GM23338 (cell line): ENCODE measurements at regions not wholly inside any gene's neighbourhood (a gene's known extent, or its start where the extent isn't known, plus 50 kb on each side); places are given as distances from the start of the nearest gene placed in this dataset.

ENCODE experiments used
- ATAC-seq: fragments of 200-7000 bp; cut with Tn5 transposase; 3 replicates; pipeline ENCODE4 v1.9.1; 2020
- DNase-seq: peaks from one replicate; pipeline ENCODE4 v3.0.0-alpha.2; 2015; ENCODE audit warnings: low spot score
- H2AFZ ChIP-seq: fragments of 200-600 bp; sonication (generic); 2 replicates; pipeline ENCODE4 v1.8.0; 2016; ENCODE audit warnings: antibody characterized with exemption, mild to moderate bottlenecking, moderate library complexity
- H3F3A ChIP-seq: fragments of 200-600 bp; sonication (generic); replicated peaks from 2 replicates; pipeline ENCODE4 v1.8.0; 2017; ENCODE audit warnings: antibody characterized with exemption, mixed run types, low read depth
- H3K27ac ChIP-seq: fragments of 200-600 bp; sonication (generic); 2 replicates; pipeline ENCODE4 v1.6.1; 2016; ENCODE audit warnings: low read depth
- H3K27me3 ChIP-seq: fragments of 200-600 bp; sonication (generic); 2 replicates; pipeline ENCODE4 v1.8.0; 2016; ENCODE audit warnings: mild to moderate bottlenecking, mixed run types, moderate library complexity; ENCODE audit not compliant: insufficient read depth
- H3K36me3 ChIP-seq: fragments of 200-600 bp; sonication (generic); 2 replicates; pipeline ENCODE4 v1.8.0; 2016; ENCODE audit warnings: mild to moderate bottlenecking; ENCODE audit not compliant: insufficient read depth
- H3K4me1 ChIP-seq: fragments of 200-600 bp; sonication (generic); 2 replicates; pipeline ENCODE4 v1.8.0; 2016; ENCODE audit warnings: mild to moderate bottlenecking, moderate library complexity; ENCODE audit not compliant: insufficient read depth
- H3K4me2 ChIP-seq: fragments of 200-600 bp; sonication (generic); 2 replicates; pipeline ENCODE4 v1.7.1; 2017; ENCODE audit warnings: mixed run types
- H3K4me3 ChIP-seq: fragments of 200-600 bp; sonication (generic); 2 replicates; pipeline ENCODE4 v1.6.1; 2016; ENCODE audit warnings: mixed run types
- H3K79me2 ChIP-seq: fragments of 200-600 bp; sonication (generic); replicated peaks from 2 replicates; pipeline ENCODE4 v1.8.0; 2017; ENCODE audit warnings: mild to moderate bottlenecking; ENCODE audit not compliant: insufficient read depth
- H3K9me2 ChIP-seq: fragments of 200-600 bp; sonication (generic); 2 replicates; pipeline ENCODE4 v1.8.0; 2017; ENCODE audit not compliant: insufficient read depth
- H4K20me1 ChIP-seq: fragments of 200-600 bp; sonication (generic); replicated peaks from 2 replicates; pipeline ENCODE4 v1.8.0; 2017; ENCODE audit warnings: mild to moderate bottlenecking; ENCODE audit not compliant: insufficient read depth
- H3K27ac Mint-ChIP-seq: 2 replicates; pipeline ENCODE4 v1.8.0; 2020; ENCODE audit warnings: inconsistent platforms, mild to moderate bottlenecking, moderate library complexity, mixed read lengths
- H3K27me3 Mint-ChIP-seq: 3 replicates; pipeline ENCODE4 v1.8.0; 2022; ENCODE audit warnings: low read depth, mild to moderate bottlenecking, moderate library complexity, mixed read lengths, inconsistent platforms; ENCODE audit not compliant: insufficient read depth, poor library complexity
- H3K36me3 Mint-ChIP-seq: 3 replicates; pipeline ENCODE4 v1.8.0; 2021; ENCODE audit warnings: low read depth, mild to moderate bottlenecking, inconsistent platforms, moderate library complexity, mixed read lengths
- H3K4me1 Mint-ChIP-seq: 3 replicates; pipeline ENCODE4 v1.8.0; 2020; ENCODE audit warnings: mild to moderate bottlenecking, inconsistent platforms, mixed read lengths
- H3K4me3 Mint-ChIP-seq: 3 replicates; pipeline ENCODE4 v1.8.0; 2021; ENCODE audit warnings: moderate library complexity, mild to moderate bottlenecking, inconsistent platforms, mixed read lengths
- H3K9me3 Mint-ChIP-seq: 3 replicates; pipeline ENCODE4 v1.8.0; 2020; ENCODE audit warnings: moderate library complexity, mild to moderate bottlenecking, inconsistent platforms, mixed read lengths
- ETS1 ChIP-seq: IDR thresholded peaks from 2 replicates; pipeline ENCODE4 v1.6.1; 2016; ENCODE audit warnings: antibody characterized with exemption
- NANOG ChIP-seq: IDR thresholded peaks from 2 replicates; pipeline ENCODE4 v1.6.1; 2016; ENCODE audit warnings: antibody characterized with exemption, borderline replicate concordance
- POLR2AphosphoS5 ChIP-seq: IDR thresholded peaks from 2 replicates; pipeline ENCODE4 v1.6.1; 2016; ENCODE audit warnings: antibody characterized with exemption, low read depth
- ZNF462 ChIP-seq: fragments of 250-450 bp; sonication (Bioruptor Pico); IDR thresholded peaks from 2 replicates; pipeline ENCODE4 v1.5.0; 2020; ENCODE audit warnings: mild to moderate bottlenecking, moderate library complexity
- TF ChIP-seq, protein P1 (sequence below), 2 experiments: fragments of 200-600 bp in 1 of 2; sonication (generic) in 1 of 2; conservative IDR thresholded peaks; 2 replicates each; pipeline versions ENCODE4 v1.5.1 to v1.6.1; 2016 to 2017; ENCODE audit warnings: antibody characterized with exemption in 2 of 2, low read depth in 2 of 2, mild to moderate bottlenecking in 2 of 2, moderate library complexity in 1 of 2

GRCh38 chr15:69956417-69956816 is 141.3 kb downstream of the TLE3 start (continued):
- TF ChIP-seq ZNF462 (CRISPR knock-in tag) = no peak
- TF ChIP-seq NANOG = no peak
- TF ChIP-seq ETS1 = no peak

DNA sequence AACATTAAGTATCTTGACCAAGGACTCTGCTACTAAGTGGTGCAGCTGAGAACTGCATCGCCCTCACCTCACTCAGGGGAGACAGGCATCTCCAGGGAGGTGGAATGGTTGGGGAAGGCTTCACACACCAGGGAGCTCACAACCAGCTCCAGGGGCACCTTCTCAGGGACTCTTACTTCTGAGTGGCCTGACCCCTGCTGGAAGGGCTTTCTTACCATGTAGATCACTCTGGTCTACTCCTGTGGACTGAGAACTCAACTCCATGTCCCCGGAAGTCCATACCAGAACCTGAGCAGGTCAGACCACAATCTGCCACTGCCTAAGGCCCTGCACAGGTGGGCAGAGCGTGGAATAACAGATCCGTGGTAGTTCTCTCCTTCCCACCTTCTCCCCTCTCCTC is 140.5 kb downstream of the TLE3 start:
- Mint-ChIP-seq H3K4me1 (peaks cover 15% of the 10 kb centered on the region), H3K4me3 (no peak overlapping the region), H3K27me3 (peaks cover 2% of the 10 kb centered on the region), H3K36me3 (no peaks in the 10 kb centered on the region), H3K9me3 (no peaks in the 10 kb centered on the region; the same call in 2 of the 3 replicates), H3K27ac (no peak overlapping the region)
- no peak for TF ChIP-seq POLR2AphosphoS5
- TF ChIP-seq, protein P1, sequence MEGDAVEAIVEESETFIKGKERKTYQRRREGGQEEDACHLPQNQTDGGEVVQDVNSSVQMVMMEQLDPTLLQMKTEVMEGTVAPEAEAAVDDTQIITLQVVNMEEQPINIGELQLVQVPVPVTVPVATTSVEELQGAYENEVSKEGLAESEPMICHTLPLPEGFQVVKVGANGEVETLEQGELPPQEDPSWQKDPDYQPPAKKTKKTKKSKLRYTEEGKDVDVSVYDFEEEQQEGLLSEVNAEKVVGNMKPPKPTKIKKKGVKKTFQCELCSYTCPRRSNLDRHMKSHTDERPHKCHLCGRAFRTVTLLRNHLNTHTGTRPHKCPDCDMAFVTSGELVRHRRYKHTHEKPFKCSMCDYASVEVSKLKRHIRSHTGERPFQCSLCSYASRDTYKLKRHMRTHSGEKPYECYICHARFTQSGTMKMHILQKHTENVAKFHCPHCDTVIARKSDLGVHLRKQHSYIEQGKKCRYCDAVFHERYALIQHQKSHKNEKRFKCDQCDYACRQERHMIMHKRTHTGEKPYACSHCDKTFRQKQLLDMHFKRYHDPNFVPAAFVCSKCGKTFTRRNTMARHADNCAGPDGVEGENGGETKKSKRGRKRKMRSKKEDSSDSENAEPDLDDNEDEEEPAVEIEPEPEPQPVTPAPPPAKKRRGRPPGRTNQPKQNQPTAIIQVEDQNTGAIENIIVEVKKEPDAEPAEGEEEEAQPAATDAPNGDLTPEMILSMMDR (conservative IDR thresholded peaks at IDR 0.05; ENCODE audit: low read depth in 2 of 2) = peak in 1 of 2 experiments; percentile 33; a peak in 2 of 4 replicates
- Histone ChIP-seq H3K27ac (no peak overlapping the region), H3K79me2 (no peaks in the 10 kb centered on the region), H3K36me3 (no peaks in the 10 kb centered on the region), H2AFZ (no peak overlapping the region), H4K20me1 (no peaks in the 10 kb centered on the region), H3K4me2 (no peak overlapping the region), H3K4me1 (no peaks in the 10 kb centered on the region), H3K9me2 (0 out of 2 replicates have a peak, but pooled peaks cover 2% of the 10 kb centered on the region), H3K27me3 (no peaks in the 10 kb centered on the region), H3F3A (no peaks in the 10 kb centered on the region), H3K4me3 (no peak overlapping the region)
- no peak for ATAC-seq
- no peak for DNase-seq
